ENCODE measurements at regions not wholly inside any gene's neighbourhood (a gene's known extent, or its start where the extent isn't known, plus 50 kb on each side); places are given as distances from the start of the nearest gene placed in this dataset.

- TF ChIP-seq EP300 (IDR thresholded peaks at IDR 0.05) = no peak
- TF ChIP-seq, protein P1, sequence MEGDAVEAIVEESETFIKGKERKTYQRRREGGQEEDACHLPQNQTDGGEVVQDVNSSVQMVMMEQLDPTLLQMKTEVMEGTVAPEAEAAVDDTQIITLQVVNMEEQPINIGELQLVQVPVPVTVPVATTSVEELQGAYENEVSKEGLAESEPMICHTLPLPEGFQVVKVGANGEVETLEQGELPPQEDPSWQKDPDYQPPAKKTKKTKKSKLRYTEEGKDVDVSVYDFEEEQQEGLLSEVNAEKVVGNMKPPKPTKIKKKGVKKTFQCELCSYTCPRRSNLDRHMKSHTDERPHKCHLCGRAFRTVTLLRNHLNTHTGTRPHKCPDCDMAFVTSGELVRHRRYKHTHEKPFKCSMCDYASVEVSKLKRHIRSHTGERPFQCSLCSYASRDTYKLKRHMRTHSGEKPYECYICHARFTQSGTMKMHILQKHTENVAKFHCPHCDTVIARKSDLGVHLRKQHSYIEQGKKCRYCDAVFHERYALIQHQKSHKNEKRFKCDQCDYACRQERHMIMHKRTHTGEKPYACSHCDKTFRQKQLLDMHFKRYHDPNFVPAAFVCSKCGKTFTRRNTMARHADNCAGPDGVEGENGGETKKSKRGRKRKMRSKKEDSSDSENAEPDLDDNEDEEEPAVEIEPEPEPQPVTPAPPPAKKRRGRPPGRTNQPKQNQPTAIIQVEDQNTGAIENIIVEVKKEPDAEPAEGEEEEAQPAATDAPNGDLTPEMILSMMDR (IDR thresholded peaks at IDR 0.05) = no peak
These were observed 55.0 kb upstream of the ARID5B start for GRCh38 chr10:61846370-61847031.

Measured in esophagus muscularis mucosa (tissue), 3 donors.